ENCODE measurements at regions not wholly inside any gene's neighbourhood (a gene's known extent, or its start where the extent isn't known, plus 50 kb on each side); places are given as distances from the start of the nearest gene placed in this dataset.
"Not testable (repeated sequence)": the region's sequence is repeated elsewhere in the genome, so short reads cannot be mapped to it uniquely, and the experiment has no call there.

DNA sequence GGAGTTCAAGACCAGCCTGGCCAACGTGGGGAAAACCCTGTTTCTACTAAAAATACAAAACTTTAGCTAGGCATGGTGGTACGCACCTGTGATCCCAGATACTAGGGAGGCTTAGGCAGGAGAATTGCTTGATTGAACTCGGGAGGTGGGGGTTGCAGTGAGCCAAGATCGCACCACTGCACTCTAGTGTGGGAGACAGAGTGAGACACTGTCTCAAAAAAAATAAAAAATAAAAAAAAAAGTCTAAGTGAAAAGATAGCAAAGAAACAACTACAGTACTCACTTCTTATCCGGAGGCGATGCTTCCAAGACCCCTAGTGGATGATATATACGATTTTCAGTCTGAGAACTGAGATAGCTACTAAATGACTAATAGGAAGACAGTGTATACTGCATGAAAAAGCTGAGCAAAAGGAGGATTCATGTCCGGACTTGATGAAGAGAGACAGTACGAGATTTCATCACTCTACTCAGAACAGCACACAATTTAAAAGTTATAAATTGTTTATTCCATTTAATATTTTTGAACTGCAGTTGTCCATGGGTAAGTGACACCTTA lies 138.7 kb upstream of the GOLGA6L6 start:
- DNase-seq (ENCODE audit: low spot score) = not testable (repeated sequence)

DNA sequence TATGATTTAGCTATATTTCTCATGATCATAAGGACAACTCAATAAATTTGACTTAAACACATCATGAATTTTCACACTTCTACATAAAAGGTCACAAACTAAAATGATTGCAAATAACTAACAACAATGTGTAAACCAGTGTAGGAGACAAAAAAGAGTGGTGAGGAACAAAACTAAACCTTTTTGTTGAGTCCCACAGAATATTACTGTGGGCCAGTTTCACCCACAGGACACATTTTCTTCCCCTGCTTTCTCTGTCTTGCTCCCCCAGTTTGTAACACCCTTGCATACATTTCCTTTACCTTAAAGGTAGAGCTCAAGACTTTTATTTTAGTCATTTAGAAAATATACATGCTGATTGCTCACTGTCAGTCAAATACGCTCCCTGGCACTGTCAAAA lies 130.9 kb upstream of the GOLGA6L6 start:
- DNase-seq (ENCODE audit: low spot score) = no peak

DNA sequence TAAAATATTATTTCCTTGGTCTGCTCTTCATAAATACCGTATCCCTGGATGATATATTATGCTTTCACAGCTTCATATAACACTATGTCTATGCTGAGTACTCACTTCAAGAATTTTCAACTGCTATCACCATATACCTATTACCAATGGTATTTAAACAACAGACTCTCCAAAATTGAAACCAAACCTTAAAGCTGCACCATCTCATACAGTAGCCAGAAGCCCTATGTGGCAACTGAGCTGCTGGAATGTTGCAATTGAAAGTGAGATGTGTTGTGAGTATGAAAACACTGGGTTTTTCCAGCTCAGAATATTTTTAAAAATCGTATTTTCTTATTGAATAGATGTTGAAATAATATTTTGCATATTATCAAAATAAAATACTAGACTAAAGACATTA lies 130.1 kb upstream of the GOLGA6L6 start:
- no peak for DNase-seq (ENCODE audit: low spot score)

DNA sequence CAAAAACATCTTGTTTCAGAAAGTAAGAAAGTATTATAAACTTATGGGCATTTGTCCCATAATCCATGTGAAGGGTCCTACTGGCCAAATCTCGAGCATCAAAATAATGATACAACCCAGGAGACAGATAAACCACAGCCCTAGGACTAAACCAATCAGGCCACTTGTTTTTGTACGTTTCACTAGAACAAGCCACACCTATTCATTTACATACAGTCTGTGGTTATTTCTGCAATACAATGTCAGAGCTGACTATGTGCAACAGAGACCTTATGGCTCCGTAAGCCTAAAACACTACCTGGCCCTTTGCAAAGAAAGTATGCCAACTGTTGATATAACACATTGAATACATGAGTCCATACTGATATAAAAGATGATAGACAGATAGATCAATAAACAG lies 124.8 kb upstream of the GOLGA6L6 start:
- not testable (repeated sequence) for DNase-seq (ENCODE audit: low spot score)

DNA sequence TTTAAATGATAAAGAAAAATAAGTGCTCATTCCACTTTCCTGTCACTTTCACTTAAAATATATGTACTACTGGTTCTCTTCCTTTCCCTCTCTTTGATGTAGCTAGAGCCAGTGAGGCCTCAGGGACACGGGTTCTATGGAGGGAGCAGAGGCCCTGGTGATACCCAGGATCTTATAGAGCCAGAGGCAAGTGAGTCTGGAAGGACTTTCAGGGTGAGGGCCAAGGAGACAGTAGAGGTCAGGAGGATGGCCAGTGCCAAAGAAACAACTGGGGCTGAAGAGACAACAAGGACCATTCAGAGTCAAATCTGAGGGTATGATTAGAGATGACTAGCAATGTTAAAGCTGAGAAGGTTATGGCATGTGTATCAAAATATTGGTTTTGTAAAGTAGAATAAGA lies 124.1 kb upstream of the GOLGA6L6 start:
- DNase-seq (ENCODE audit: low spot score) = no peak

DNA sequence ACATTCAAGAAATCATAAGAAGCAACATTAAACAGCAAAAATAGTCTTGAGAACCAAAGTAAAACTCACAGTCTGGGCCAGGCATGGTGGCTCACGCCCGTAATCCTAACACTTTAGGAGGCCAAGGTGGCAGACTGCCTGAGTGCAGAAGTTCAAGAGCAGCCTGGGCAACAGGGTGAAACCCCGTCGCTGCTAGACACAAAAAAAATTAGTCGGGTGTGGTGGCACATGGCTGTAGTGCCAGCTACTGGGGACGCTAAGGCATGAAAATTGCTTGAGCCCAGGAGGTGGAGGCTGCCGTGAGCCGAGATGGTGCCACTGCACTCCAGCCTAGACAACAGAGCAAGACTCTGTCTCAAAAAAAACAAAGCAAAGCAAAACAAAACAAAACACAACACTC lies 117.7 kb upstream of the GOLGA6L6 start:
- DNase-seq (ENCODE audit: low spot score) = no peak

DNA sequence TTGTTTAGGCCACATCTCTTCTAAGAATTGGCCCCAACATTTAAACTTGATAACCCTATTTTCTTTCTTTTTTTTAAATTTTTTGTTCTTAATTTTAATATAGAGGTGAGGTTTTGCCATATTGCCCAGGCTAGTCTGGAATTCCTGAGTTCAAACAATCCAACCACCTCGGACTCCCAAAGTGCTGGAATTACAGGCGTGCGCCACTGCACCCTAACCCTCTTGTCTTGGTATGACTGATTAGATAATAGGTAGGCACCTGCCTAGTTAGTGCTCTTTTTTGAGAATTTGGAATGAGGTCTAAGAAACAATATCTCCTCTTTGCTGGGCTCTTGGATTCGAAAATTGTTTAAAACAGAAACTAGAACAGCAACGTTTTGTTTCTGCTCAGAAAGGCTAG lies 116.4 kb upstream of the GOLGA6L6 start:
- DNase-seq (ENCODE audit: low spot score) = no peak

DNA sequence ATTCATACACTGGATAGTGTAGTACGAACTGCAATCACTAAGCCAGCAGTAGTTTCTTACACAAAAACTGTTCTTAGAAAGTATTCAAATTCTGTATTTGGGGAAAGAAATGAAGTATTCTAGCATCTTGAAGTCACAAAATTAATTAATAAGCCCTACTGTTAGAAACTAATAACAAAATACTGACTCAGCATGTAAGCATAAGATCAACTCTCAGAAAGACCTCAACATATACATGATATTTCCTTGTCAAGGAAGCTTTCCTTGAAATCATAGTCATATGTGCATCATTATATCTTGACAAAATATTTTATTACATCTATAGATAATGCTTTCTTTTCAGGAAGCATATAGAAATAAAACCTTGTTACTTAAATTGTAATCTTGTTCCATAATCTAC lies 115.5 kb upstream of the GOLGA6L6 start:
- DNase-seq (ENCODE audit: low spot score) = no peak

DNA sequence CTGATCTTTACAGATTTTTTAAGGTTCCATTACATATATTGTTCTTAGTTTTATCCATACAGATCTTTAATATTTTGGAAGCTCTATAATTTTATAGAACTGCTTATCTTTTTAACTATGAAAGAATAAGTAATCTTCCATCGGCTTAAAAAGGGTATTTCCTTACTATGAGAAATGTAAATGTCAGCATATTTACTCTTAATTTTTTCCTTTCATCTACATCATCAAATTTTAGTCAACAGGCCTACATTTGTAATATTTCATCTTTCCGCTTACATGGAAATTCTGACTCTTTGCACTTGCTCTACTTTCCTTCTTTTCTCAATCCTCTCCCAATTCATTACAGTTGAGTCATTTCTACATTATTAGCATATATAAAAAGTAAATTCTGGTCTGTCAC lies 111.3 kb upstream of the GOLGA6L6 start:
- DNase-seq (ENCODE audit: low spot score) = no peak

DNA sequence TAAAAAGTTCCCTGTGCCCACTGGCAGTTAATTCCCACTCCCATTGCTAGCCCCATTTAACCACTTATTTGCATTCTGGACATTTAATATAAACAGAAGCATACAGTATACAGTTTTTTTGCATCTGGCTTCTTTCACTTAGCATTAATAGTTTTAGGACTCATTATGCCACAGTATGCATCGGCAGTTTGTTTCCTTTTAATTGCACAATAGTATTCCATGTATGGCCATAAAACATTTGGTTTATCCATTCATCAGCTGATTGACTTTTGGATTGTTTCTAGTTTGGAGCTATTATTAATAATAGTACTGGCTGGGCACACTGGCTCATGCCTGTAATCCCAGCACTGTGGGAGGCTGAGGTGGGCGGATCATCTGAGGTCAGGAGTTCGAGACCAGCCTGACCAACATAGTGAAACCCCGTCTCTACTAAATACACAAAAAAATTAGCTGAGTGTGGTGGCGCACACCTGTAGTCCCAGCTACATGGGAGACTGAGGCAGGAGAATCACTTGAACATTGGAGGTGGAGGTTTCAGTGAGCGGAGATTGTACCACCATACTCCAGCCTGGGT lies 106.9 kb upstream of the GOLGA6L6 start:
- not testable (repeated sequence) for DNase-seq (ENCODE audit: low spot score)

DNA sequence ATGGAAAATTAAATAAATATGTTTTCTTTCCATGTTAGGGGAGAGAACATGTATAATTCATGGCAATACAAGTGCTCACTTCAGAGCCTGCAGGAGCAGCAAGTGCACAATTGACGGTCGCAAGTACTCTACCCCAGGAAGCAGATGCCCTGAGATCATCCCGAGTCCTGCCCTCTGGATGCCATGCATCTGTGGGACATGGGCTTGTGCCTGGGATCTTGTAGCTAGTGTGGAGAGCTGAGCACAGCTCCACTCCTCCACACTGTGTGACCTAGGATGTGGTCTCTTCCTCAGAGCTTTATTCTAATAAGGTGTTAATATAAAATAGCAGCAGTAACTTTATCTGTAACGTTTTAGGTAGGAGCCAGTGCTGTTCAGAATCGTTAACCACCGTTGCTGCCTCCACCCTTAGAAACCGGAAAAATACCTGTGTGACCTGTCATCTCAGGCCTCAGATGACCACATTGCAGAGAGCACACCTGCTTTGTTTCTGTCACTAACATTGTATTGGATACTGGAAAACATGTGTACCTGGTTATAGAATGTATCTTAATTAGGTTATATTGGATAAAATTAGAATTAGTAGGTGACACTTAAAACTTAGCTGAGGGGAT lies 105.0 kb upstream of the GOLGA6L6 start:
- peak; percentile 62 for DNase-seq (ENCODE audit: low spot score)

DNA sequence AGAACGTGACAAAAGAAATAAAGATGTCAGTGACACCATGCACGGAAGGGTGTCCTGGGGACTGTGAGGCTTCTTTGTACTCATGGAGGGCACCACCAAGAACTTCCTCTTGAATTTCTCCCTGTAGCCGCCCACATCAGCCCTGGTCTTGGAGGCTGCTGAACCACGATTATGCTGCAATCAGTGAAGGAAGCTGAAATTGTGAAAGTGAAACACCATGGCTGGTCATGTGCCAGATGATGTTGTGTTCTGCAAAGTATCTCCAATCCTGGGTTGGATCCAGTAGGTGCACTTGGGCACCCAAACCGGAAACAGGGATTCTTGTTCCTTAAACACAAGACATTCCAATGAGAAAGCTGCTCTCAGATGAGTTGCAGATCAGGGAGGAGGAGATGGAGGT lies 104.4 kb upstream of the GOLGA6L6 start:
- DNase-seq (ENCODE audit: low spot score) = no peak

DNA sequence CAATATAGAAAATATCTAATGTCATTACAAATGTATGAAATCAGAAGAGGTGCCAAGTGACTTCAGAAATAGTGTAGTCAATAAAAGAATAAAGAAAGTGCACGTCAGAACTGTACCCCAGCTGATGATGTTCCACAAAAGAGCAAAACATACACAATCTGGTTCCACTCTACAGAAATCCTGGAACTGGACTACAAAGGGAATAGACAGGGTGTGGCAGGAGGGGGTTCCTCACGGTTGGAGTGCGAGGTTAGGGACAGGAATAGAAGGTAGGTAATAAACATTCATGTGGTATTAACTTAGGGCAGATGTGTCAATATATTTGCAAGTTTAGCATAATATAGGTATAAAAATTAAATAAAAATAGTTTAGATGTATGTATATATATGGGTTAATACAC lies 103.3 kb upstream of the GOLGA6L6 start:
- no peak for DNase-seq (ENCODE audit: low spot score)

DNA sequence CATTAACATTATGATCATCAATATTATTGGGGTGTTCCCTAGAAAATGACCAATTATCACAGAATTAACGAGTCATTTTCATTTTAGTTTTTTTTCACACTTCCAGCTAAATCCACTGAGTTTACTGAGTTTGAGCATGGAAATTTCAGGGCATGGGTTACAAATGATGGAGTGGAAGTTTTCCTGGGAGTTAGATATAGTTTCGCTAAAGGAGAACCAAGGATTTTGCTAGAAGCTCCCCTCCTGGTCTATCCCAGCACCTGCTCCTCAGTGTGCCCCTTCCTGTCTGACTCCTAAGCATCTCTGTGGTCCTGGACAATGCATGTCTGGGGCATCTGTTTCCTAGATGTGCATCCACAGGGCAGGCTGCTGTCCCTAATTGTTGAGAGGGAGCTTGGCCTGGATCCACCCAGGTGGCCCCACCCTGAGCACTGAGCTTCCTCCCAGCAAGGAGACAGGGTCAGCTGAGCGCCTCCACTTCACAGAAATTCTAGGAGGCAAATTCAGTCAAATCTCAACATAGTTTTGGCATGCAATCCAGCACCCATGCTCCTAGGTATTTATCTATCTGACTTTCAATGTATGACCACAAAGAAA lies 102.3 kb upstream of the GOLGA6L6 start:
- no peak for DNase-seq (ENCODE audit: low spot score)

DNA sequence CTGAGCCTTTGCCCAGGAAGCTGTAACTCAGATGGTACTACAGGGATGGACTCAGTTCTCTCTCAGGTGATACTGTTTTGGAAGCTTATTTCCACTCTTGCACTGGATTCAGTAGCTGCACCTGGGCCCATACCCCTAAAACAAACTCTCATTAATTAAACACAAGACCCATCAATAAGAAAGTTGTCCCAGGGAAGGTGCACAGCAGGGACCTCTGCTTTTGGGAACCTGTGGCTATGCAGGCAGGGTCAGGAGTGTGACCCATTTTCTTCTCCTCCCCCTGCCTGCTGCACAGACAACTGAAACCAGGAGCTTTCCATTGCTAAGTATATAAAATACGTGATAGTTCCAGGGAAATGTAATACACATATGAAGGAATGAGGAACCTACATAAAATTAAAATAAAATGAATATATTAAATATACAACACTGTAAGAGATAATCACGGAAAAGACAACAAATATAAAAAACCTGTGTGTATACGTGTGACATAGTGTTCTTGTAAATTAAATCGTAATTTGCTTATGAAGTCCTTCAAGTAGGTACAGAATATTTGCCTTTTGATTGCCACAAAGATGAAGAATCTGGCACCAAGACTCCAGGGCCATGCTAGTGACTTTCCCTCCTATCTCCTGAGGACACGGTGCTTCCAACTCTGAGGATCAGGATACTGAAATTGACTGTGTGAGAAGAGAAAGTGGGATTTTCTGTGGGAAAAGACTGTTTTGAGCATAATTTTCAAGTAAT lies 101.6 kb upstream of the GOLGA6L6 start:
- no peak for DNase-seq (ENCODE audit: low spot score)

DNA sequence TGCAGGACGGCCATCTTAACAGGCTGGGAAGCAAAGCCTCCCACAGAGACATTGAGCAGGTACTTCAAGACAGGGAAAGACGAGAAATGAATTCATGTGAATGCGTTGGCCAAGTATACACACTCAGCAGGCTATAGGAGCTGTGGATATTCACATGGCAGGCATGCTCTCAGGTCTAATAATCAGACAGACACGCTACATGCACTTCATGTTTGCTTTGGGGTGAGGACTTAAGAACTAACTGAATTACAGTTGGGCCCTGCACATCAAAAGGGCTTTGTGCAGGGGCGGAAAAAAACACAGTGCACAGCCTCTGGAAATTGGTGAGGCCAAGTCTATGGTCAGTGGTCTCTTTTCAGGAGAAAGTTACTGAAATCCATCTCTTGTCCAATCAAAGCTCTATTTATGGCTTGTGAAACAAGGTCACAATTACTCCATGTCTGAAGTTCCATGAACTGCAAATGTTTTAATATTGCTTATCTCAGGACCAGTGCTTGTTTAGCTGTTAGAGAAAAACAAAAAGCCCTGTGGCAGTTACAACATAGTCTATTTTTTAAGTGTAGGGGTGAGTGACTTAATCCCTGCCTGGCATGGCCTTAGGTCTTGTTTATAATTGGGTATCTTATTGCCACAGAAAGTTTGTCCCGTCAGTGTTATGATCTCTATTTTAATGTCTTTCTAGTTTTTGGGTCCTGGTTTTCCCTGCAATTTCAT lies 100.6 kb upstream of the GOLGA6L6 start:
- DNase-seq (ENCODE audit: low spot score) = no peak

DNA sequence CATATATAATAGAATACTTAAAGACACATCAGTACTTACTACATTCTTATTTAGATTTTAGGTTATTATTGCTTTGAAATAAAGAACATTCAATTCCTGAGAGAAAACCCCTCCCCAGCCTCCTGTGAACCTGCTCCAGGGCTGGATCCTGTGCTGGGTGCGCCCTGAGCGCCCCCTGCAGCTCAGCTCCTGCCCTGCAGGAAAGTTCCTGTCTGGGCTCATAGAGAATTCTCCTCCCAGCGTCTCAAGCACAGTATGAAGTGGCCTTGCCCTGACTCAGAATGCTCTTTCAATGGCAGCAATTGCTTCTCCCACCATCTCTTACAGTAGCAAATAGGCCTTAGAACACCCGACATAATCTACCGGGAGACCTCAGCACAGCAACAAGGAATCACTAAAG lies 98.8 kb upstream of the GOLGA6L6 start:
- DNase-seq (ENCODE audit: low spot score) = not testable (repeated sequence)

DNA sequence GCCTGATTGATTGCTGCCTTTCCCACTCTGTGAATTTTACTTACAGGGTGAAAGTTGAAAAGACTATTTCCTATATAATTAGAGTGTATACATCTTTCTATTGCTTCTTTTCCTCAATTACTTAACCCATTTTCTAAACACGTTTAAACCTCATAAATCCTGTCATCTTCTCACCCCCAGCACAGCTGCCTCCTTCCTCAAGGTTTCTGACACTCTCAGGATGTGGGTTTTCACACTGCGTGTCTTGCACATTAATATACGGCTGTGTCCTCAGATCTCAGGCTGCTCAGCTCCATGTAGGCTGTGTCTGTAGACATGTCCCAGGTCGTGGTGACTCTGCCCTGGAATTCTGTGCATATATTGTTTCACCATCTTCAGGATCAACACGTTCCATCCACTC lies 97.6 kb upstream of the GOLGA6L6 start:
- not testable (repeated sequence) for DNase-seq (ENCODE audit: low spot score)

DNA sequence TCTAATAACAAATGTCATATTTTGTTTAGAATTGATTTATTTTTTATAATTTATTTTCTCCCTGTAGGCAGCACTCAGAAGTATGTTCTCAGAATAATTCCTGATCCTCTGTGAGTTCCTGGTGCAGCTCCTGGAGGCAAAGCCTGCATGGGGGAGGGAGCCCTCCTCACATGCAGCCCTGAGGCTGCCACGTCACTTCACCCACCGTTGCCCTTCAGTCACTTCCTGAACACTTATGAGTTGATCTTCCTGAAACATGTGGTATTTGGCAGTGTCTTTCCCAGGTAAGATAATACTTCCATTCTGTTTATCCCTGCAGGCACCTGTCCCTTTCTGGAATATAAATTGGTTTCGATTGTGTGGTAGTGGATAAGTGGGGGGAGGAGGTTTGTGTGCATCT lies 95.9 kb upstream of the GOLGA6L6 start:
- not testable (repeated sequence) for DNase-seq (ENCODE audit: low spot score)

DNA sequence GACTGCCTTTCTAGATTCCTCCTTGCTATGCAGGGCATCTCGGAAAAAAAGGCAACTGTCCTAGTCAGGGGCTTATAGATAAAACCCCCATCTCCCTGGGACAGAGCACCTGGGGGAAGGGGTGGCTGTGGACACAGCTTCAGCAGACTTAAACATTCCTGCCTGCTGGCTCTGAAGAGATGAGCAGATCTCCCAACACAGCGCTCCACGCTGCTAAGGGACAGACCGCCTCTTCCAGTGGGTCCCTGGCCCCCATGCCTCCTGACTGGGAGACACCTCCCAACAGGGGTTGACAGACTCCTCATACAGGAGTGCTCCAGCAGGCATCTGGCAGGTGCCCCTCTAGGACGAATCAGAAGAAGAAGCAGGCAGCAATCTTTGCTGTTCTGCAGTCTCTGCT lies 87.9 kb upstream of the GOLGA6L6 start:
- DNase-seq (ENCODE audit: low spot score) = not testable (repeated sequence)

DNA sequence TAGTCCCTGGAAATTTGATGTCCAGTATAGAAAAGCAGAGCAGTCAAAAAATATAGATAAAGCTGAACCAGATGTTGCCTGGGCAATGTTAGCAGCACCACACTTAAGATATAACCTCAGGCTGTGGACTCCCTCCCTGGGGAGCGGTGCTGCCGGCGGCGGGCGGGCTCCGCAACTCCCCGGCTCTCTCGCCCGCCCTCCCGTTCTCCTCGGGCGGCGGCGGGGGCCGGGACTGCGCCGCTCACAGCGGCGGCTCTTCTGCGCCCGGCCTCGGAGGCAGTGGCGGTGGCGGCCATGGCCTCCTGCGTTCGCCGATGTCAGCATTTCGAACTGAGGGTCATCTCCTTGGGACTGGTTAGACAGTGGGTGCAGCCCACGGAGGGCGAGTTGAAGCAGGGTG lies 86.9 kb upstream of the GOLGA6L6 start:
- DNase-seq (ENCODE audit: low spot score) = not testable (repeated sequence)

DNA sequence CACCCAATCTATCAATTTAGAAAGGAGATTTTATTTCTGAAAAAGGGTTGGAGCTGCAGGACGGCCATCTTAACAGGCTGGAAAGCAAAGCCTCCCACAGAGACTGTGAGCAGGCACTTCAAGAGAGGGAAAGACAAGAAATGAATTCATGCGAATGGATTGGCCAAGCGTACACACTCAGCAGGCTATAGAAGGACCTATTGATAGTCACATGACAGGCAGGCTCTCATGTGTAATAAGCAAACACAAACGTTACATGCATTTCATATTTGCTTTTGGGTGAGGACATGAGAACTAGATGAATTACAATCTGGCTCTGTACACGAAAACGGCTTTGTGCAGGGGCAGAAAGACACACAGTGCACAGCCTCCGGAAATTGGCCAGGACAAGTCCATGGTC lies 83.9 kb upstream of the GOLGA6L6 start:
- DNase-seq (ENCODE audit: low spot score) = not testable (repeated sequence)
